ENCODE measurements at regions not wholly inside any gene's neighbourhood (a gene's known extent, or its start where the extent isn't known, plus 50 kb on each side); places are given as distances from the start of the nearest gene placed in this dataset.
A peak's percentile ranks its signal among the peaks of the same experiment; 100 is the strongest.

GRCh38 chr15:35622641-35623340, 76.8 kb upstream of the DPH6 start:
- ChIA-PET CTCF (no interaction called here), POLR2A (no interaction called here)
- WGBS (ENCODE audit: missing lambda C conversion rate) = 75% methylated on average over 6 of the region's 6 CpGs
- Histone ChIP-seq H3K27ac (no peak overlapping the region), H3K9me3 (no peaks in the 10 kb centered on the region), H3K4me1 (no peaks in the 10 kb centered on the region), H3K4me3 (no peak overlapping the region), H3K4me2 (no peak overlapping the region)
- TF ChIP-seq CBX2 (IDR thresholded peaks at IDR 0.05; ENCODE audit: borderline replicate concordance, low read depth) (no peak), HOXB5 (CRISPR knock-in tag; IDR thresholded peaks at IDR 0.05) (no peak), GATA3 (IDR thresholded peaks at IDR 0.05; ENCODE audit: borderline replicate concordance) (no peak), CEBPB (IDR thresholded peaks at IDR 0.05) (no peak), NFE2L2 (conservative IDR thresholded peaks at IDR 0.05; ENCODE audit: low read length) (no peak), POLR2A (IDR thresholded peaks at IDR 0.05; ENCODE audit: low read length) (no peak), TP53 (CRISPR knock-in tag; IDR thresholded peaks at IDR 0.05) (no peak)
- ATAC-seq = no peak
- no peak for FAIRE-seq
- DNase-seq (ENCODE audit: low read depth in 1 of 2, low spot score in 1 of 2) = no peak

GRCh38 chr15:35624881-35625280, 78.9 kb upstream of the DPH6 start:
- Histone ChIP-seq H3K9me3 (no peaks in the 10 kb centered on the region), H3K4me3 (no peak overlapping the region), H3K27ac (no peak overlapping the region), H3K4me1 (no peaks in the 10 kb centered on the region), H3K4me2 (no peak overlapping the region)
- POLR2A ChIA-PET = no interaction called here
- FAIRE-seq (no peak), ATAC-seq (no peak), DNase-seq (ENCODE audit: low read depth in 1 of 2, low spot score in 1 of 2) (no peak)
- CTCF ChIA-PET = no interaction called here
- no peak for TF ChIP-seq MYC (IDR thresholded peaks at IDR 0.05; ENCODE audit: borderline replicate concordance, low read length)
- TF ChIP-seq TFCP2L1 (CRISPR knock-in tag; IDR thresholded peaks at IDR 0.05) = no peak
- no peak for TF ChIP-seq KDM5A (IDR thresholded peaks at IDR 0.05)
- no peak for TF ChIP-seq TP53 (CRISPR knock-in tag; IDR thresholded peaks at IDR 0.05)
- no peak for TF ChIP-seq ZC3H11A (IDR thresholded peaks at IDR 0.05)
- TF ChIP-seq CEBPB (IDR thresholded peaks at IDR 0.05) = 0 out of 4 replicates have a peak, but pooled peaks of 1 of the 2 experiments have one; percentile 6
- TF ChIP-seq RARB (CRISPR knock-in tag; IDR thresholded peaks at IDR 0.05) = no peak
- TF ChIP-seq ZFP36 (IDR thresholded peaks at IDR 0.05; ENCODE audit: borderline replicate concordance, partially characterized antibody) = no peak
- 69% methylated on average over 3 of the region's 3 CpGs for WGBS (ENCODE audit: missing lambda C conversion rate)

GRCh38 chr15:35626571-35627318, 80.8 kb upstream of the DPH6 start:
- POLR2A ChIA-PET = no interaction called here
- TF ChIP-seq USF2 (IDR thresholded peaks at IDR 0.05) (no peak), BCL3 (IDR thresholded peaks at IDR 0.05) (no peak), HOXA7 (CRISPR knock-in tag; IDR thresholded peaks at IDR 0.05) (no peak), HMGXB4 (CRISPR knock-in tag; IDR thresholded peaks at IDR 0.05; ENCODE audit: borderline replicate concordance) (no peak), NR3C1 (IDR thresholded peaks at IDR 0.05) (no peak), CBX2 (IDR thresholded peaks at IDR 0.05; ENCODE audit: borderline replicate concordance, low read depth) (no peak), BHLHE40 (IDR thresholded peaks at IDR 0.05; ENCODE audit: low read depth, low read length) (no peak), EHF (CRISPR knock-in tag; IDR thresholded peaks at IDR 0.05) (no peak), HOXB5 (CRISPR knock-in tag; IDR thresholded peaks at IDR 0.05) (no peak), TFCP2L1 (CRISPR knock-in tag; IDR thresholded peaks at IDR 0.05) (no peak), ZC3H11A (IDR thresholded peaks at IDR 0.05) (no peak), MAZ (IDR thresholded peaks at IDR 0.05; ENCODE audit: borderline replicate concordance, low read depth, low read length) (no peak), CBX8 (IDR thresholded peaks at IDR 0.05) (no peak), FOXS1 (CRISPR knock-in tag; IDR thresholded peaks at IDR 0.05) (no peak), MAFK (IDR thresholded peaks at IDR 0.05; ENCODE audit: partially characterized antibody) (no peak), ELK1 (IDR thresholded peaks at IDR 0.05; ENCODE audit: low read depth, low read length) (no peak)
- CTCF ChIA-PET = no interaction called here
- DNase-seq (ENCODE audit: low read depth in 1 of 2, low spot score in 1 of 2) = no peak
- FAIRE-seq = no peak
- Histone ChIP-seq H3K4me1 (no peaks in the 10 kb centered on the region), H3K9me3 (no peaks in the 10 kb centered on the region), H3K27ac (no peak overlapping the region), H3K4me2 (no peak overlapping the region), H3K4me3 (no peak overlapping the region)
- no peak for ATAC-seq
- WGBS (ENCODE audit: missing lambda C conversion rate) = 35% methylated on average over 7 of the region's 7 CpGs
